ENCODE measurements at regions not wholly inside any gene's neighbourhood (a gene's known extent, or its start where the extent isn't known, plus 50 kb on each side); places are given as distances from the start of the nearest gene placed in this dataset.

- CTCF ChIA-PET: no interaction called here
- Histone ChIP-seq H3K36me3 (ENCODE audit: control insufficient read depth in 1 of 2, insufficient read depth in 2 of 2, low read length in 2 of 2) (no peaks in the 10 kb centered on the region), H3K27ac (ENCODE audit: low read depth, low read length) (no peak overlapping the region), H3K9me3 (ENCODE audit: control insufficient read depth in 1 of 2, insufficient read depth in 1 of 2, low read depth in 1 of 2, low read length in 2 of 2) (no peaks in the 10 kb centered on the region), H3K4me1 (ENCODE audit: control insufficient read depth in 1 of 2, insufficient read depth in 2 of 2, low read length in 2 of 2) (peaks cover 0 to 8% of the 10 kb centered on the region in 2 experiments; a peak in 1 of 4 replicates), H3K79me2 (ENCODE audit: insufficient read depth, low read length) (no peaks in the 10 kb centered on the region), H3K4me2 (ENCODE audit: low read length) (no peak overlapping the region), H3K4me3 (replicated peaks in 1 of 2; ENCODE audit: low read depth in 1 of 2, low read length in 2 of 2) (no peak overlapping the region), H4K20me1 (ENCODE audit: insufficient read depth) (no peaks in the 10 kb centered on the region), H3K27me3 (ENCODE audit: insufficient read depth, low read length) (no peaks in the 10 kb centered on the region), H2AFZ (ENCODE audit: low read depth, low read length, poor library complexity, severe bottlenecking) (no peak overlapping the region), H3K9me2 (ENCODE audit: insufficient read depth) (no peaks in the 10 kb centered on the region), H3K9ac (ENCODE audit: low read length) (no peak overlapping the region)
- TF ChIP-seq YY1 (IDR thresholded peaks at IDR 0.05; ENCODE audit: extremely low read depth, insufficient replicate concordance, low read depth, low read length) (no peak), SRF (IDR thresholded peaks at IDR 0.05; ENCODE audit: low read depth) (no peak), POLR2AphosphoS5 (IDR thresholded peaks at IDR 0.05; ENCODE audit: low read depth, low read length) (no peak), REST (IDR thresholded peaks at IDR 0.05; ENCODE audit: low read depth) (no peak), SIN3A (IDR thresholded peaks at IDR 0.05; ENCODE audit: low read depth) (no peak), POLR2A (IDR thresholded peaks at IDR 0.05; ENCODE audit: borderline replicate concordance, extremely low read depth, insufficient read depth, insufficient read length) (no peak), TCF7L2 (IDR thresholded peaks at IDR 0.05; ENCODE audit: borderline replicate concordance, extremely low read depth, insufficient read depth, insufficient read length) (no peak), FOSL1 (IDR thresholded peaks at IDR 0.05; ENCODE audit: low read depth) (no peak), RAD21 (IDR thresholded peaks at IDR 0.05; ENCODE audit: low read depth) (no peak), JUND (IDR thresholded peaks at IDR 0.05) (no peak), SP1 (IDR thresholded peaks at IDR 0.05; ENCODE audit: low read depth) (no peak)
- TF ChIP-seq, protein P1, sequence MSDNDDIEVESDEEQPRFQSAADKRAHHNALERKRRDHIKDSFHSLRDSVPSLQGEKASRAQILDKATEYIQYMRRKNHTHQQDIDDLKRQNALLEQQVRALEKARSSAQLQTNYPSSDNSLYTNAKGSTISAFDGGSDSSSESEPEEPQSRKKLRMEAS (IDR thresholded peaks at IDR 0.05): no peak
- TF ChIP-seq, protein P2, sequence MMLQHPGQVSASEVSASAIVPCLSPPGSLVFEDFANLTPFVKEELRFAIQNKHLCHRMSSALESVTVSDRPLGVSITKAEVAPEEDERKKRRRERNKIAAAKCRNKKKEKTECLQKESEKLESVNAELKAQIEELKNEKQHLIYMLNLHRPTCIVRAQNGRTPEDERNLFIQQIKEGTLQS (IDR thresholded peaks at IDR 0.05): no peak
- TF ChIP-seq, protein P3, sequence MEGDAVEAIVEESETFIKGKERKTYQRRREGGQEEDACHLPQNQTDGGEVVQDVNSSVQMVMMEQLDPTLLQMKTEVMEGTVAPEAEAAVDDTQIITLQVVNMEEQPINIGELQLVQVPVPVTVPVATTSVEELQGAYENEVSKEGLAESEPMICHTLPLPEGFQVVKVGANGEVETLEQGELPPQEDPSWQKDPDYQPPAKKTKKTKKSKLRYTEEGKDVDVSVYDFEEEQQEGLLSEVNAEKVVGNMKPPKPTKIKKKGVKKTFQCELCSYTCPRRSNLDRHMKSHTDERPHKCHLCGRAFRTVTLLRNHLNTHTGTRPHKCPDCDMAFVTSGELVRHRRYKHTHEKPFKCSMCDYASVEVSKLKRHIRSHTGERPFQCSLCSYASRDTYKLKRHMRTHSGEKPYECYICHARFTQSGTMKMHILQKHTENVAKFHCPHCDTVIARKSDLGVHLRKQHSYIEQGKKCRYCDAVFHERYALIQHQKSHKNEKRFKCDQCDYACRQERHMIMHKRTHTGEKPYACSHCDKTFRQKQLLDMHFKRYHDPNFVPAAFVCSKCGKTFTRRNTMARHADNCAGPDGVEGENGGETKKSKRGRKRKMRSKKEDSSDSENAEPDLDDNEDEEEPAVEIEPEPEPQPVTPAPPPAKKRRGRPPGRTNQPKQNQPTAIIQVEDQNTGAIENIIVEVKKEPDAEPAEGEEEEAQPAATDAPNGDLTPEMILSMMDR (IDR thresholded peaks at IDR 0.05 in 2 of 3, conservative IDR thresholded peaks at IDR 0.05 in 1 of 3; ENCODE audit: borderline replicate concordance in 1 of 3, insufficient read depth in 1 of 3, low read depth in 2 of 3, low read length in 2 of 3): no peak
- ATAC-seq: no peak
- POLR2A ChIA-PET: no interaction called here
- no TSS peak for BruUV-seq (replicated peaks)
- RAD21 ChIA-PET (ENCODE audit: low non-redundant PET in 1 of 2, low total read pairs in 2 of 2, uncharacterized antibody in 2 of 2, unreplicated experiment in 2 of 2): no interaction called here
- intact Hi-C loops (cut with micrococcal nuclease): no loop called here
- DNase-seq (ENCODE audit: low read depth, low spot score): no peak
Observed at GRCh38 chr1:43036932-43037331, 78.3 kb upstream of the SLC2A1 start.

All from HCT116 (cell line).